Ovary (tissue), 7 donors: ENCODE measurements at regions not wholly inside any gene's neighbourhood (a gene's known extent, or its start where the extent isn't known, plus 50 kb on each side); places are given as distances from the start of the nearest gene placed in this dataset.

Source experiments
- DNase-seq, 5 donors: peaks; one replicate each; pipeline ENCODE4 v3.0.0-alpha.2; 2019 to 2020
- H3K27ac ChIP-seq, 2 donors: fragments of 200-600 bp; one replicate each; pipeline versions ENCODE4 v1.5.1 to v1.8.0; 2019 to 2022
- H3K27me3 ChIP-seq: fragments of 200-600 bp; one replicate; pipeline ENCODE4 v1.8.0; 2022
- H3K36me3 ChIP-seq: fragments of 200-600 bp; sonication (generic); one replicate; pipeline ENCODE4 v1.5.1; 2019
- H3K4me1 ChIP-seq: one replicate; pipeline ENCODE4 v1.8.1; 2013; ENCODE audit warnings: mild to moderate bottlenecking, moderate library complexity; ENCODE audit not compliant: insufficient read depth
- H3K4me3 ChIP-seq: fragments of 200-600 bp; sonication (generic); one replicate; pipeline ENCODE4 v1.5.1; 2017
- H3K9me3 ChIP-seq, 2 donors: fragments of 200-600 bp in 1 of 2; sonication (generic) in 1 of 2; one replicate each; pipeline versions ENCODE4 v1.5.1 to v1.8.1; 2013 to 2019; ENCODE audit warnings: mild to moderate bottlenecking in 1 of 2, moderate library complexity in 1 of 2
- CTCF ChIP-seq, 3 donors: fragments of 450-650 bp in 2 of 3; fragments of 200-600 bp in 1 of 3; IDR thresholded peaks; one replicate each; pipeline versions ENCODE4 v1.5.1 to v1.8.0; 2016 to 2022; ENCODE audit warnings: antibody characterized with exemption in 3 of 3, mild to moderate bottlenecking in 1 of 3
- EP300 ChIP-seq: sonication (generic); formaldehyde crosslinking; IDR thresholded peaks from one replicate; pipeline ENCODE4 v1.6.1; 2017; ENCODE audit warnings: antibody characterized with exemption
- POLR2A ChIP-seq: fragments of 450-650 bp; IDR thresholded peaks from one replicate; pipeline ENCODE4 v1.6.1; 2017; ENCODE audit warnings: antibody characterized with exemption, mild to moderate bottlenecking, moderate library complexity
- WGBS, 3 donors: extraction: QIAGEN DNeasy Blood & Tissue Kit in 1 of 3; methylation state at CpG; one replicate each; pipeline versions ENCODE4 v1.1.5 to v1.1.7; 2013 to 2017; 5-methylcytosine and 5-hydroxymethylcytosine counted together
- intact Hi-C, 4 donors: fragments of 100-400 bp; cut with DNase I; formaldehyde crosslinking; loops; one replicate each; pipeline versions ENCODE4 v1.11.0 to v1.15.1; 2022 to 2023
- donor health status: DM: no; HTN: no; CAD: no; lungs with moderate emphysema.
- donor health status: DM: no; HTN: no; CAD: no.
- donor health status: Bipolar disorder and iron deficiency.
- donor health status: DM: no; HTN: no; CAD: no.
- donor health status: DM: yes; HTN: yes; CAD: no.

- Histone ChIP-seq H3K27me3 (no peaks in the 10 kb centered on the region), H3K4me3 (no peak overlapping the region), H3K27ac (no peak overlapping the region), H3K4me1 (no peaks in the 10 kb centered on the region), H3K36me3 (no peaks in the 10 kb centered on the region), H3K9me3 (no peaks in the 10 kb centered on the region)
- 93% methylated on average over 7 of the region's 7 CpGs for WGBS, 3 donors
- DNase-seq = no peak
- TF ChIP-seq EP300 (no peak), POLR2A (no peak), CTCF (IDR thresholded peaks at IDR 0.05) (no peak)
- intact Hi-C loops = no loop called here
Observed at GRCh38 chr6:159642995-159643394, 50.0 kb downstream of the SOD2 start.

- intact Hi-C loops = no loop called here
- no peak overlapping the region for H3K27ac ChIP-seq
- no peaks in the 10 kb centered on the region for H3K9me3 ChIP-seq
- H3K36me3 ChIP-seq = no peaks in the 10 kb centered on the region
- 73 to 81% (median 79%) methylated on average over 1 of the region's 1 CpG for WGBS, 3 donors
- H3K27me3 ChIP-seq = no peaks in the 10 kb centered on the region
- TF ChIP-seq CTCF (IDR thresholded peaks at IDR 0.05) (no peak), EP300 (no peak), POLR2A (no peak)
- DNase-seq = no peak
- no peaks in the 10 kb centered on the region for H3K4me1 ChIP-seq
- H3K4me3 ChIP-seq = no peak overlapping the region
Observed at GRCh38 chr6:159642481-159642880, 50.6 kb downstream of the SOD2 start.

- TF ChIP-seq CTCF (IDR thresholded peaks at IDR 0.05) (no peak), POLR2A (no peak), EP300 (no peak)
Observed at GRCh38 chr6:159640722-159641482, 52.1 kb downstream of the SOD2 start.

GRCh38 chr6:159640322-159640721 lies 52.7 kb downstream of the SOD2 start:
- Histone ChIP-seq H3K4me3 (no peak overlapping the region), H3K4me1 (no peaks in the 10 kb centered on the region), H3K36me3 (no peaks in the 10 kb centered on the region), H3K27ac (no peak overlapping the region), H3K9me3 (no peaks in the 10 kb centered on the region), H3K27me3 (no peaks in the 10 kb centered on the region)
- DNase-seq = no peak
- 83 to 88% (median 87%) methylated on average over 2 of the region's 2 CpGs for WGBS, 3 donors
- TF ChIP-seq CTCF (IDR thresholded peaks at IDR 0.05) = no peak
- TF ChIP-seq EP300 = no peak
- no peak for TF ChIP-seq POLR2A
- intact Hi-C loops = no loop called here

More at GRCh38 chr6:159640722-159641482, 52.1 kb downstream of the SOD2 start:
- Histone ChIP-seq H3K36me3 (no peaks in the 10 kb centered on the region), H3K4me1 (no peaks in the 10 kb centered on the region), H3K27ac (no peak overlapping the region), H3K27me3 (no peaks in the 10 kb centered on the region), H3K4me3 (no peak overlapping the region), H3K9me3 (no peaks in the 10 kb centered on the region)
- WGBS, 3 donors = 93 to 96% (median 95%) methylated on average over 6 of the region's 6 CpGs
- intact Hi-C loops = no loop called here
- DNase-seq = no peak
